ENCODE measurements at regions not wholly inside any gene's neighbourhood (a gene's known extent, or its start where the extent isn't known, plus 50 kb on each side); places are given as distances from the start of the nearest gene placed in this dataset.
A peak's percentile ranks its signal among the peaks of the same experiment; 100 is the strongest.
"Not testable (repeated sequence)": the region's sequence is repeated elsewhere in the genome, so short reads cannot be mapped to it uniquely, and the experiment has no call there.

DNA sequence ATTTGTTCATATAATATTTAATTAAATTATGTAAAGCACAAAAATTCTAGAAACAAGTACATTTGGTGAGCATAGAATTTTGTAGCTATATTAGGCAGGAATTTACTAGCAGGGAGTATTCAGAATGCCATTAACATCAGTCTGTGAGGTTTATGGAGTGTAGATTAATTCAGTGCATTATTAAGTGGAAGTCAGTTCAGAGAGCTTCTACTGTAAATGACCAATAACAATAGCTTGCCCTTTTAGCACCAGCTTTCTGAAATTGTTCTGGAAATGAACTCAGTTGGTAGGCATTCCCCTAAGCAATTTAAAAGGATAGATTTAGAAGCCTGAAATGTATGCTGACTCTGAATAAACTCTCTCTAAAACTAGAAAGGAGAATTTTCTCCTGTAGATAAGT is 208.2 kb upstream of the CNTNAP5 start:
- DNase-seq (ENCODE audit: low spot score), result no peak

DNA sequence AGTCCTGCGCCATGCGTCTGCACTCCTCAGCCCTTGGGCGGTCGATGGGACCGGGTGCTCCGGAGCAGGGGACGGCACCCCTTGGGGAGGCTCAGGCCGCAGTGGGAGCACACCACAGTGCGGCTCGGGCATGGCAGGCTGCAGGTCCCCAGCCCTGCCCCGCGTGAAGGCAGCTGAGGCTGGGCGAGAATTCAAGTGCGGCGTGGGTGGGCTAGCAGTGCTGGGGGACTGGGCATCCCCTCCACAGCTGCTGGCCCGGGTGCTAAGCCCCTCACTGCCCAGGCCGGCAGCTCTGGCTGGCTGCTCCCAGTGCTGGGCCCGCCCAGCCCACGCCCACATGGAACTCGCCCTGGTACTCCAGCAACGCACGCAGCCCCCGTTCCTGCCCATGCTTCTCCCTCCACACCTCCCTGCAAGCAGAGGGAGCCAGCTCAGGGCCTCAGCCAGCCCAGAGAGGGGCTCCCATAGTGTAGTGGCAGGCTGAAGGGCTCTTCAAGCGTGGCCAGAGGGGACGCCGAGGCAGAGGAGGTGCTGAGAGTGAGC is 198.3 kb upstream of the CNTNAP5 start:
- DNase-seq (ENCODE audit: low spot score), result no peak

DNA sequence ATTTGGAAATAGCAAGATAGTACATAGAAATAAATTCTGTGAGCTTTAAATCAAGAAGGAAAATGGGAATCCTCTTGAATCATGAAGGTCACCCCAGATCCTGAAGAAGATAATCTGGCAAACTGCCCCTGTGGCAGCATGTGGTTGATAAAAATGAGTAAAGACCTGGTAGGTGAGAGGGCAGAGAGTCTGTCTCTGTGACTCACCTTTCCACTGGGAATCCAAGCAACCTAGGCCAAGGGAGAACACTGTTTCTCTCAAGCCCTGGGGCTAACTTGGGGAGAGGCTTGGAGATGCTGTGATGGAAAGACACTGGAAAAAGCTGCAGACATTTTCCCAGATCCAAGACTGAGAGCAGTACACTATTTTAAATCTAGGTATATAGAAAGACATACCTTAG is 185.8 kb upstream of the CNTNAP5 start:
- DNase-seq (ENCODE audit: low spot score), result no peak

DNA sequence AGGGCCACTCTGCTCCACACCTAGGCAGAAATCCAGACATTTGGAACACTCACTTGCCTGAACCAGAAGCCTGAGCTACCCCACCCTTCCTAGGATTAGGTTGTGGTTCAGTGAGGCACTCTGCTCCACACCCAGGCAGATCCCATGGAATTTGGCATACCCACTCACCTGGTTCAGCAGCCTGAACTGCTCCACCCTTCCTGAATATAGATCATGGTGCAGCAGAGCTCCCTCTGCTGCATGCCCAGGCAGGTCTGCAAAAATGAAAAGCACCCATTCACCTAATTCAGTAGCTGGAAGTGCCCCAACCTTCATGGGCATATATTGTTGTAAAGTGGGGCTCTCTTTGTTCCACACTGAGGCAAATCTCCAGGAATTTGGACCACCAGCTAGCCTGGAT is 185.1 kb upstream of the CNTNAP5 start:
- DNase-seq (ENCODE audit: low spot score), result no peak

DNA sequence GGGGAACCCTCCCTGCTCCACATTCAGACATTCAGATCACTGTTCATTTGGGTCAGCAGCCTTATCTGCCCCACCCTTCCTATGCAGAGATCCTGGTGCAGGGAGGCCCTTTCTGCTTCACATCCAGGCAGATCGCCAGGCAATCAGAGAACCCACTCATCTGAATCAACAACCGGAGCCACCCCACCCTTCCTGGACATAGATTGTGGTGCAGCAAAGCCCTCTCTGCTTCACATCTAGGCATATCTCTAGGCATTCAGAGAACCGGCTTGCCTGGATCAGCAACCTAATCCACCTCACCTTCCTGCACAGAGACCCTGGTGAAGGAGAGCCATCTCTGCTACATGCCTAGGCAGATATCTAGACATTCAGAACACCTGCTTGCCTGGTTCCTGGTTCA is 184.5 kb upstream of the CNTNAP5 start:
- no peak for DNase-seq (ENCODE audit: low spot score)

GRCh38 chr2:123851281-123851680 is 173.8 kb upstream of the CNTNAP5 start:
- DNase-seq (ENCODE audit: low spot score), result peak; percentile 8

DNA sequence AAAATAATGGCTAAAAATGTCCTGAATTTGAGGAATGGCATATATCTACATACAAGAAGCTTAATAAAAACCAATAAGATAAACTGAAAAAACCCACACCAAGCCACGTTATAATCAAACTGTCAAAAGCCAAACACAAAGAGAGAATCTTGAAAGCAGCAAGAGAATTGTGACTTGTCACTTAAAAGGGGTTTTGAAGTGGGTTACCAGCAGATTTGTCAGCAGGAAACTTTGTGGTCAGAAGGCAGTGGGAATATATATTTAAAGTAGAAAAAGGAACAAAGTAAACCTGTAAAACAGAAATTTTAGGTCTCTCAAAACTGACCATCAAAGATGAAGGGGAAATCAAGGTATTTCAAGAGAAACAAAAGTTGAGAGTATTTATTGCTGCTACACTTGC is 171.9 kb upstream of the CNTNAP5 start:
- no peak for DNase-seq (ENCODE audit: low spot score)

- not testable (repeated sequence) for DNase-seq (ENCODE audit: low spot score)
These were observed 166.1 kb upstream of the CNTNAP5 start for GRCh38 chr2:123859031-123859430.

DNA sequence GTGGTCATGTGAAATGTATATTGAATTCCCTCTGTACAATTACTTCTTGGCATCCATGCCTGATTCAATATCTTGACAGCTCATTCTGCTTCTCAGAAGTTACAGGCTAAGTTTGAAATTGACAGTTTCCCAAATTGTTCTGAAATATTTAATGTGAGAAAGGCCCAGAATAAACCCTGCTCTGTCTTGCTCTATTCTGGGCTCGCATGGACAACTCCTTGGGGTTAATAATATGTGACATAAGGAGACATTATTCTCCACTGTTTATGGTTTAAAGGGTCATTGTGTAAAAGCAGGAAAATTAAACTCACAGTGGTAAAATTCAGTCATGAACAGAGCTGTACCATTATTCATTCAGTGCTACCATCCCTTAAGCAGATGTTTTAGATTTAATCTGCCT is 160.7 kb upstream of the CNTNAP5 start:
- no peak for DNase-seq (ENCODE audit: low spot score)

- no peak for DNase-seq (ENCODE audit: low spot score)
These were observed 154.7 kb upstream of the CNTNAP5 start for GRCh38 chr2:123870206-123870880.

DNA sequence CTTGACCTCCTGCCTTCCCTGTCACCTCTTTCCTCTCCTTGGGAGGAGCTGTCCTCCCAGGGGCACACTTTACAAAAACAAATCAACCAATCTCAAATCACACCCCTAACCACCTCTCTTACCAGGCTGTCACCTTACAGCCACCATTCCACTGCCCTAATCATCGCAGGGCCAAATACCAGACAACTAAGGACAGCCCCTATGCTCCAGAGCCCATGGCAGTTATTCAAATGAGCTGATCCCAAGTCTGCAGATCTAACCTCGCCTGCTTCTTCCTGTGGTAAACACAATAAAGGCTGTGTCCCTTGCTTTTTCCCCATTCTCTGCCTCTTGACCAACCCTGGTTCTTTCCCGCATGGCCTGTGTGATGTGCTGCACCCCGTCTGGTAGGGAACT is 154.2 kb upstream of the CNTNAP5 start:
- DNase-seq (ENCODE audit: low spot score), result no peak

- DNase-seq (ENCODE audit: low spot score), result no peak
These were observed 134.9 kb upstream of the CNTNAP5 start for GRCh38 chr2:123890148-123890547.

DNA sequence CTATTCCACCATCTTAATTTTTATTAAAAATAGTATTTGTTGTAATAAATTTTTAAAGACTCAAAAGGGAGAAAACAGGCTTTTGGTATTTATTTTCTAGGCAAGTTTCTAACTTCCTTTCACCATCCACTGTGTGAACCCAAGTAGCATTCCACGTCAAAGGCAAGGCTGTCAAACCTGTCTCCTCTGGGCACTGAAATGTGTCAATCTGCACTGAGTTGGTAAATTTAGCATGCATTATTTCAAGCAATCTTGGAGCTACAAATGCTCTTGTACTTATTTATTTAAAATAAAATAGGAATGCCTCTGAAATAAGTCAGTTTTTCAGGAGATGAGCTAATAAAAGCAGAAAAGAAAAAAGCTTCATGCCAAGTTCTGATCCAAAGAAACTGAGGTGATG is 130.9 kb upstream of the CNTNAP5 start:
- DNase-seq (ENCODE audit: low spot score), result no peak

DNA sequence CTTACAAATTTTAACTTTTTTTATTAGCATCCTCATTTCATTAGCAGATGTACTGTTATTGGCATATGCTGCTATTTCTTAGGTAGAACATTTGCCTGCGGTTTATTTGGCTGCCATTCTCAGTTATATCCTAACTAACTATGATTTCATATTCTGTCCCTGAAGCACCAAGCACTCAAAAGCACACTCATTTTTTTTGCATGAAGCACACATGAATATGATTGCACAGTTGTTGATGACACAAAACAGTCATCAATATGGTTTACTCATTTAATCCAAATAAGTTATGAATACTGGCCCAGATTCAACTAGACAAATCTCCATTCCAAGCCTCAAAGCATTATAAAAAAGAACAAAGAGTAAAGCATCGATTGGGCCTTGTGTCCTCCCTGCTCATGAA is 129.4 kb upstream of the CNTNAP5 start:
- DNase-seq (ENCODE audit: low spot score), result no peak

- no peak for DNase-seq (ENCODE audit: low spot score)
These were observed 123.8 kb upstream of the CNTNAP5 start for GRCh38 chr2:123901256-123901655.

- no peak for DNase-seq (ENCODE audit: low spot score)
These were observed 118.7 kb upstream of the CNTNAP5 start for GRCh38 chr2:123906361-123906760.

GRCh38 chr2:123908522-123908921 is 116.6 kb upstream of the CNTNAP5 start:
- no peak for DNase-seq (ENCODE audit: low spot score)

- DNase-seq (ENCODE audit: low spot score), result no peak
These were observed 112.9 kb upstream of the CNTNAP5 start for GRCh38 chr2:123912171-123912570.

GRCh38 chr2:123913143-123913735 is 111.8 kb upstream of the CNTNAP5 start:
- DNase-seq (ENCODE audit: low spot score), result no peak

DNA sequence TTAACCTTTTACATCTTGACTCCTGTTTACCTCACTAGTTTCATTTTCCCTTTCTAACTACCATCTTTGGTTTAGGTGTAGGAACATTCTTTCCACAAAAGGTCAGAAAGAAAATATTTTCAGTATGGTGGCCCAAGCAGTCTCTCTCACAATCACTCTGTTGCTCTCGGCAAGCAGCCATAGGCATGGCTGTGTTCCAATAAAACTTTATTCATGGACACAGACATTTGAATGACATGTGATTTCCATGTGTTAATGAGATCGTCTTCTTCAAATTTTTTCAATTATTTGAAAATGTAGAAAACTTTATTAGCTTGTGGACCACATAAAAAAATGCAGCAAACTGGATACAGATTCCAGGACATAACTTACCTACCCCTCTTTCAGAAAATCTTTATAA is 109.7 kb upstream of the CNTNAP5 start:
- DNase-seq (ENCODE audit: low spot score), result no peak

- DNase-seq (ENCODE audit: low spot score), result no peak
These were observed 109.0 kb upstream of the CNTNAP5 start for GRCh38 chr2:123916051-123916450.

DNA sequence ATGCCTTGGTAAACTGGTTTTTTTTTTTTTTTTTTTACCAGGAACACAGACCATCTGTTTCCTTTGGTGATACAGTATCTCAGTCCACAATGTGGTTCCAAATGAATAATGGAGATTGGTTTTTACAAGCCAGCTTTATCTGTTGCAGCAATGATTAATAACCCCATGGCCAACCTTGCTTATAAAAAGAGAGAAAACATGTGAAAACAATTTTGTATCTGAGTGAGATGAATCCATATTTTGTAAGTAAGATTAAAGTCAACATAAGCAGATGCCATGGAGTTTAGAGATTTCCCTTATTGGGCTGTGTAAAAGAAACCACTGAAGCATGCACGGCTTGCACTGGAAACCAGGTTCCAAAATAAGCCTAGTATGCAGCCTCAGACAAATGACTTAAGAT is 108.6 kb upstream of the CNTNAP5 start:
- no peak for DNase-seq (ENCODE audit: low spot score)

GRCh38 chr2:123917241-123917640 is 107.8 kb upstream of the CNTNAP5 start:
- DNase-seq (ENCODE audit: low spot score), result no peak

- DNase-seq (ENCODE audit: low spot score), result no peak
These were observed 96.7 kb upstream of the CNTNAP5 start for GRCh38 chr2:123928358-123928757.
